ENCODE measurements at regions not wholly inside any gene's neighbourhood (a gene's known extent, or its start where the extent isn't known, plus 50 kb on each side); places are given as distances from the start of the nearest gene placed in this dataset.

DNA sequence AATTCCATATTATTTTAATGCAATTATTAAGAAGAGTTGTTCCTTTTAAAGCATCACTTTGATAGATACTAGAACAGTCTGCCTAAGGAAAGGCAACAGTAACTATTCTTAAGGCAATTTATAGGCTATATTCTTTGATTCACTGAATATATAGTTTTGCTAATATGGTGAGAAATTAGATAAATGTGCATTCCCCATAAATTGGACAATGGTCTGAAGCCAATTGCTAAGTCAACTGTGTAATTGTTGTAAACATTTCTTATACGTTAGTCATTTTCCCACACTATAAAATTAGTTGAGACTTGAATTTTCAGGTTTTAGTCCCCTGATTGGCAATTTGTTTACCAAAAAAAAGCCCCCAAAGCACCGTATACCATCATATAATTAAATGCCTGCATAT, 263.0 kb upstream of the NECTIN3 start:
- TF ChIP-seq, protein P1, sequence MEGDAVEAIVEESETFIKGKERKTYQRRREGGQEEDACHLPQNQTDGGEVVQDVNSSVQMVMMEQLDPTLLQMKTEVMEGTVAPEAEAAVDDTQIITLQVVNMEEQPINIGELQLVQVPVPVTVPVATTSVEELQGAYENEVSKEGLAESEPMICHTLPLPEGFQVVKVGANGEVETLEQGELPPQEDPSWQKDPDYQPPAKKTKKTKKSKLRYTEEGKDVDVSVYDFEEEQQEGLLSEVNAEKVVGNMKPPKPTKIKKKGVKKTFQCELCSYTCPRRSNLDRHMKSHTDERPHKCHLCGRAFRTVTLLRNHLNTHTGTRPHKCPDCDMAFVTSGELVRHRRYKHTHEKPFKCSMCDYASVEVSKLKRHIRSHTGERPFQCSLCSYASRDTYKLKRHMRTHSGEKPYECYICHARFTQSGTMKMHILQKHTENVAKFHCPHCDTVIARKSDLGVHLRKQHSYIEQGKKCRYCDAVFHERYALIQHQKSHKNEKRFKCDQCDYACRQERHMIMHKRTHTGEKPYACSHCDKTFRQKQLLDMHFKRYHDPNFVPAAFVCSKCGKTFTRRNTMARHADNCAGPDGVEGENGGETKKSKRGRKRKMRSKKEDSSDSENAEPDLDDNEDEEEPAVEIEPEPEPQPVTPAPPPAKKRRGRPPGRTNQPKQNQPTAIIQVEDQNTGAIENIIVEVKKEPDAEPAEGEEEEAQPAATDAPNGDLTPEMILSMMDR (IDR thresholded peaks at IDR 0.05; ENCODE audit: low read depth, low read length): no peak
- H3K27me3 ChIP-seq: no peaks in the 10 kb centered on the region
- no peak for DNase-seq
- H3K36me3 ChIP-seq: no peaks in the 10 kb centered on the region
- H3K4me3 ChIP-seq (ENCODE audit: low read depth, low read length): no peak overlapping the region
- no peaks in the 10 kb centered on the region for H3K9me3 ChIP-seq
- H3K4me1 ChIP-seq: peaks cover 15% of the 10 kb centered on the region

DNA sequence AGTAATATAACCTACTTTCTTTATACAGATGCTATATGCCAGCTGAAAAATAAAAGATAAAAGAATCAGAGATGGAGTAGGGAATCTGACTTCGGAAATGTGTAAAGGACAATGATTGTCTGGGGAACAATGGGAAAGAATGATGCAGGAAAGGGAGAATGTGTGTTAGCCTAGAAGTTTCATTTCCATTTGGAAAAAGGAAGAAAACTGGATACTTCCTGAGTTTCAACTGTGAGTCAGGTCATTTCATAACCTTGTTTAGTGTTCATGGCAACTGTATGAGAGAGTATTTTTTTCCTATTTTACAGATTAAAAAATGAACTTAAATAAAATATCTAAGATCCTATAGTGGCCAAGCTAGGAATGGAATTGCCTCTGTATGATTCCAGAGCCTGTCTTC, 261.3 kb upstream of the NECTIN3 start:
- no peak overlapping the region for H3K4me3 ChIP-seq (ENCODE audit: low read depth, low read length)
- TF ChIP-seq, protein P1 (IDR thresholded peaks at IDR 0.05; ENCODE audit: low read depth, low read length): no peak
- peaks cover 10% of the 10 kb centered on the region for H3K4me1 ChIP-seq
- no peaks in the 10 kb centered on the region for H3K27me3 ChIP-seq
- H3K9me3 ChIP-seq: no peaks in the 10 kb centered on the region
- DNase-seq: no peak
- no peaks in the 10 kb centered on the region for H3K36me3 ChIP-seq

DNA sequence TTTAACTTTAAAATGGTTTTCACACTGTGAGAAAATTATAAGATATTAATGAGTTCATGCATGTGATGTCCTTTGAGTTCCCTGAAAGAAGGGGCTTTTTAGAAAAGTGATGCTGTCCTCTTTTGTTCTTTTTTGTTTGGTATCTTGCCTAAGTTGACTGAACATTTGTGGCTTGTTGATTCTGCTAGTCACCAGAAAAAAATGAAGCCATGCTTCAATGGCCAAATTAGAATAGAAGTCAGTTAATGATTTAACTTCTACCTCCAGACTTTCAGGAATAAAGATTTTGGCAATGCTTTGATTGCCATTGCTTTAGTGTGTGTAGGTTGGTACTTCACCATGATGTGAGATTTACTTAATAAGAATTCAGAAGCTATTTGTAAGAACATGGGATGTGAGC, 260.6 kb upstream of the NECTIN3 start:
- no peak for DNase-seq
- TF ChIP-seq, protein P1 (IDR thresholded peaks at IDR 0.05; ENCODE audit: low read depth, low read length): no peak
- no peak overlapping the region for H3K4me3 ChIP-seq (ENCODE audit: low read depth, low read length)
- H3K4me1 ChIP-seq: peaks cover 5% of the 10 kb centered on the region
- no peaks in the 10 kb centered on the region for H3K9me3 ChIP-seq
- H3K36me3 ChIP-seq: no peaks in the 10 kb centered on the region
- H3K27me3 ChIP-seq: no peaks in the 10 kb centered on the region

DNA sequence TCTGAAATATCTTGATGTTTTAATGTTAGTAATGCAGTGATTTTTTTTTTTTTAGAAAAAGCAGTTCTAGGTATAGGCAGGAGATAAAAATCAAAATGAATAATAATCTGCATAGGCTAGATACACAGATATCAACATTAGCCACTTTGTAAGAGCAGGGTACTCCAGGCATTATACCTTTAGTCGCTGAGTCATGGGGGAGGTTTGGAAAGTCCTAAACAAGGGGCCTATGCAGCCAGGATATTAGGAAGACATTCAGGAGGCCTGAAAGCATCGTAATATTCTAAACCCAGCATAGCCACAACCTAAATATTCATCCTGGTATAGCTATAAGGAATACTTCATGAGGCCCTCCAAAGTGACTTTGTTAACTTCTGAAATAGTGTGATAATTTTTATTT, 258.1 kb upstream of the NECTIN3 start:
- Histone ChIP-seq H3K4me1 (no peaks in the 10 kb centered on the region; the same call in none of the 2 replicates), H3K36me3 (no peaks in the 10 kb centered on the region), H3K9me3 (no peaks in the 10 kb centered on the region), H3K27me3 (no peaks in the 10 kb centered on the region), H3K4me3 (ENCODE audit: low read depth, low read length) (no peak overlapping the region)
- TF ChIP-seq, protein P1 (IDR thresholded peaks at IDR 0.05; ENCODE audit: low read depth, low read length): no peak
- no peak for DNase-seq

GRCh38 chr3:110814170-110815007, 257.2 kb upstream of the NECTIN3 start:
- Histone ChIP-seq H3K9me3 (no peaks in the 10 kb centered on the region), H3K27me3 (no peaks in the 10 kb centered on the region), H3K4me1 (no peaks in the 10 kb centered on the region; the same call in none of the 2 replicates), H3K4me3 (ENCODE audit: low read depth, low read length) (no peak overlapping the region), H3K36me3 (no peaks in the 10 kb centered on the region)
- TF ChIP-seq, protein P1 (IDR thresholded peaks at IDR 0.05; ENCODE audit: low read depth, low read length): no peak
- no peak for DNase-seq

GRCh38 chr3:110815008-110815583, 256.5 kb upstream of the NECTIN3 start:
- no peaks in the 10 kb centered on the region; the same call in none of the 2 replicates for H3K4me1 ChIP-seq
- no peaks in the 10 kb centered on the region for H3K9me3 ChIP-seq
- H3K36me3 ChIP-seq: no peaks in the 10 kb centered on the region
- TF ChIP-seq, protein P1 (IDR thresholded peaks at IDR 0.05; ENCODE audit: low read depth, low read length): no peak
- no peaks in the 10 kb centered on the region for H3K27me3 ChIP-seq
- H3K4me3 ChIP-seq (ENCODE audit: low read depth, low read length): no peak overlapping the region
- no peak for DNase-seq

Measured in BE2C (cell line).